Neural progenitor cell (in vitro differentiated cells): ENCODE measurements at regions not wholly inside any gene's neighbourhood (a gene's known extent, or its start where the extent isn't known, plus 50 kb on each side); places are given as distances from the start of the nearest gene placed in this dataset.

ENCODE experiments used
- DNase-seq: peaks from one replicate; pipeline ENCODE4 v3.0.0-alpha.2; 2016; ENCODE audit warnings: low spot score
- H2AFZ ChIP-seq: fragments of 200-600 bp; sonication (generic); replicated peaks from 2 replicates; pipeline ENCODE4 v1.6.1; 2016; ENCODE audit warnings: antibody characterized with exemption
- H3F3A ChIP-seq: fragments of 200-600 bp; sonication (generic); 2 replicates; pipeline ENCODE4 v1.6.1; 2016; ENCODE audit warnings: antibody characterized with exemption, low read depth
- H3K27ac ChIP-seq: fragments of 200-600 bp; sonication (generic); 2 replicates; pipeline ENCODE4 v1.5.1; 2016; ENCODE audit warnings: mild to moderate bottlenecking
- H3K27me3 ChIP-seq: fragments of 200-600 bp; sonication (generic); 2 replicates; pipeline ENCODE4 v1.6.1; 2016; ENCODE audit warnings: mild to moderate bottlenecking, moderate library complexity
- H3K36me3 ChIP-seq: fragments of 200-600 bp; sonication (generic); 2 replicates; pipeline ENCODE4 v1.5.1; 2016
- H3K4me1 ChIP-seq: fragments of 200-600 bp; sonication (generic); 2 replicates; pipeline ENCODE4 v1.6.1; 2016; ENCODE audit warnings: mixed run types
- H3K4me2 ChIP-seq: fragments of 200-600 bp; sonication (generic); 2 replicates; pipeline ENCODE4 v1.6.1; 2016
- H3K4me3 ChIP-seq: fragments of 200-600 bp; sonication (generic); 2 replicates; pipeline ENCODE4 v1.5.1; 2016
- H3K79me2 ChIP-seq: fragments of 200-600 bp; sonication (generic); 2 replicates; pipeline ENCODE4 v1.6.1; 2016; ENCODE audit warnings: low read depth
- H3K9ac ChIP-seq: fragments of 200-600 bp; sonication (generic); 2 replicates; pipeline ENCODE4 v1.6.1; 2016
- H3K9me3 ChIP-seq: fragments of 200-600 bp; sonication (generic); 2 replicates; pipeline ENCODE4 v1.5.1; 2016; ENCODE audit warnings: low read depth
- H4K20me1 ChIP-seq: fragments of 200-600 bp; sonication (generic); 2 replicates; pipeline ENCODE4 v1.6.1; 2016; ENCODE audit warnings: low read depth
- H3K27ac Mint-ChIP-seq: 3 replicates; pipeline ENCODE4 v1.8.0; 2021; ENCODE audit warnings: mixed read lengths
- H3K27me3 Mint-ChIP-seq: 2 replicates; pipeline ENCODE4 v1.8.0; 2022; ENCODE audit warnings: low read depth, mild to moderate bottlenecking, inconsistent platforms, moderate library complexity, mixed read lengths; ENCODE audit not compliant: insufficient read depth
- H3K36me3 Mint-ChIP-seq: 3 replicates; pipeline ENCODE4 v1.8.0; 2021; ENCODE audit warnings: mixed read lengths
- H3K4me1 Mint-ChIP-seq: 3 replicates; pipeline ENCODE4 v1.8.0; 2021; ENCODE audit warnings: mixed read lengths
- H3K4me3 Mint-ChIP-seq: 3 replicates; pipeline ENCODE4 v1.8.0; 2021; ENCODE audit warnings: mild to moderate bottlenecking, moderate library complexity, mixed read lengths
- H3K9me3 Mint-ChIP-seq: 3 replicates; pipeline ENCODE4 v1.8.0; 2020; ENCODE audit warnings: mixed read lengths
- EZH2 ChIP-seq: fragments of 200-600 bp; sonication (generic); IDR thresholded peaks from 2 replicates; pipeline ENCODE4 v1.6.1; 2017; ENCODE audit warnings: antibody characterized with exemption, mild to moderate bottlenecking, moderate library complexity
- EZH2phosphoT487 ChIP-seq: fragments of 200-600 bp; sonication (generic); IDR thresholded peaks from 2 replicates; pipeline ENCODE4 v1.6.1; 2017; ENCODE audit warnings: antibody characterized with exemption
- TF ChIP-seq, protein P1 (sequence below): fragments of 200-600 bp; sonication (generic); IDR thresholded peaks from 2 replicates; pipeline ENCODE4 v1.5.1; 2017; ENCODE audit warnings: antibody characterized with exemption, mild to moderate bottlenecking

DNA sequence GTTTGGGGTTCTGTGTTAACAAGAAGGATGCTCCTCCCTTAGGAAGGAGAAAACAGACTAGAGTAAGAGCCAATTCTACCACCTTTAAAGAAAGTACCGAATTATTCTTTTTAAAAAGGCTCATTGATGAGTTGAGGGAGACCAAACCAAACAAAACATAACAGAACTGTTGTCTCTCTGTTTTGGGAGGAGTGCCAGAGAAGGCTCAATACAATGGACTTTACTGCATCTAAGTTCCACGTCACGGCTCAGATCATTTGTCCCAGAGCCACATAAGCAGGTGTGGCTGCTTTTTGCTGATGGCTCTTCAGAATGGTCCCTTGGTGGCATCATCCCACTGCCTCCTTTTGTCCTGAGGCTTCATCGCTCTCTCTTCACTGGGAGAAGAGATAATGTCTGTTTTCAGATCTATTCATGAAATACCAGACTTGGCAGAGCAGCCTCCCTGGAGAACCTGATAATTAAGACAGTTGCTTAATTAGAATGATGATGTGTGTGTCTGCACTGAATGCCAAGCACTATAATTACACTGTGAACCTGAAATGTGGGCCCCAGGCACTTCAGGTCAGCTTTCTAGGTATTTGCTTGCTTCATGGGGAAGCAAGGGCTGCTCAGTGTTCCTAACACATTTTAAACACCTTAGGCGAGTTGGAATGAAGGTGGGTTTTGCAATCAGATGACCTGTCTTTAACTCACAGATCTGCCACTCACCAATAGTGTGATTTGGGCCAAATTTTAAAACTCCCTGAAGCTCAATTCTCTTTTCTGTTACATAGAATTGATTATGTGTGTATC is 335.2 kb upstream of the MCTP2 start:
- Histone ChIP-seq H3K27me3 (no peaks in the 10 kb centered on the region), H3K9ac (no peak overlapping the region), H2AFZ (no peak overlapping the region), H3K36me3 (no peaks in the 10 kb centered on the region), H3K4me3 (no peak overlapping the region), H4K20me1 (no peaks in the 10 kb centered on the region), H3K4me1 (peaks cover 4% of the 10 kb centered on the region), H3K9me3 (no peaks in the 10 kb centered on the region), H3K79me2 (no peaks in the 10 kb centered on the region), H3K4me2 (no peak overlapping the region), H3K27ac (no peak overlapping the region), H3F3A (no peaks in the 10 kb centered on the region)
- Mint-ChIP-seq H3K4me1 (peaks cover 2% of the 10 kb centered on the region), H3K4me3 (no peak overlapping the region), H3K27me3 (no peaks in the 10 kb centered on the region), H3K9me3 (peaks cover 3% of the 10 kb centered on the region), H3K27ac (no peak overlapping the region), H3K36me3 (no peaks in the 10 kb centered on the region)
- TF ChIP-seq EZH2phosphoT487 (no peak), EZH2 (no peak)
- TF ChIP-seq, protein P1, sequence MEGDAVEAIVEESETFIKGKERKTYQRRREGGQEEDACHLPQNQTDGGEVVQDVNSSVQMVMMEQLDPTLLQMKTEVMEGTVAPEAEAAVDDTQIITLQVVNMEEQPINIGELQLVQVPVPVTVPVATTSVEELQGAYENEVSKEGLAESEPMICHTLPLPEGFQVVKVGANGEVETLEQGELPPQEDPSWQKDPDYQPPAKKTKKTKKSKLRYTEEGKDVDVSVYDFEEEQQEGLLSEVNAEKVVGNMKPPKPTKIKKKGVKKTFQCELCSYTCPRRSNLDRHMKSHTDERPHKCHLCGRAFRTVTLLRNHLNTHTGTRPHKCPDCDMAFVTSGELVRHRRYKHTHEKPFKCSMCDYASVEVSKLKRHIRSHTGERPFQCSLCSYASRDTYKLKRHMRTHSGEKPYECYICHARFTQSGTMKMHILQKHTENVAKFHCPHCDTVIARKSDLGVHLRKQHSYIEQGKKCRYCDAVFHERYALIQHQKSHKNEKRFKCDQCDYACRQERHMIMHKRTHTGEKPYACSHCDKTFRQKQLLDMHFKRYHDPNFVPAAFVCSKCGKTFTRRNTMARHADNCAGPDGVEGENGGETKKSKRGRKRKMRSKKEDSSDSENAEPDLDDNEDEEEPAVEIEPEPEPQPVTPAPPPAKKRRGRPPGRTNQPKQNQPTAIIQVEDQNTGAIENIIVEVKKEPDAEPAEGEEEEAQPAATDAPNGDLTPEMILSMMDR: no peak
- no peak for DNase-seq

DNA sequence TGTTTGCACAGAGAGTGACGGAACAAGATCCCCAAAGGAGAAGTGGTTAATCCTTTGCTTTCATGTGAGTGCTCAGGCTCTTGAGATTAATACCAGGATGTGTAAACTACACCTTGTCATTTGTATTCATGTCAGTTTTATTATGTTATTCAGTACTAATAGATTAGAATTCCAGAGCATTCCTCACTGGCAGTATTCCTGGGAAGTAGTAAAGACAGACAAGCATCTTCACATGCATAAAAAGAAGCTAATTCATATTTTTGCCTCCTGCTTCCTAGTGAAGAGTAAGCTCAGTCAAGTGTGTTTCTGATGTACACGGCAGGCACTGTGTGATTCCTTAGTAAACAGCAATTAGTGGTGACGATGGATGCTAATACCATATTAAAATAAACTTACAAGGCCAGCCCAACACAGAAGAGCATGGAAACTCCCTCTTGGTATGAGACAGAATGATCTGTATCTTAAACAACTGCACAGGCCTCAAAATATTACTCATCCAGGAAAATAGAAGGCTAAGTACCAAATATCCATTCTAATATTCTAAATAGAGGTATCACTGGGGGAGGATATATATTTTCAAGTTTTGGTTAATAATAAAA is 336.8 kb upstream of the MCTP2 start:
- no peaks in the 10 kb centered on the region for H3K36me3 ChIP-seq
- no peaks in the 10 kb centered on the region for H3K9me3 ChIP-seq
- H3K27ac ChIP-seq: no peak overlapping the region
- H3K27me3 ChIP-seq: no peaks in the 10 kb centered on the region
- Mint-ChIP-seq H3K27me3 (no peaks in the 10 kb centered on the region), H3K4me1 (peaks cover 2% of the 10 kb centered on the region), H3K4me3 (no peak overlapping the region), H3K27ac (no peak overlapping the region), H3K36me3 (no peaks in the 10 kb centered on the region), H3K9me3 (no peaks in the 10 kb centered on the region)
- no peak overlapping the region for H3K4me3 ChIP-seq
- H3K4me2 ChIP-seq: no peak overlapping the region
- H3F3A ChIP-seq: no peaks in the 10 kb centered on the region
- H3K9ac ChIP-seq: no peak overlapping the region
- no peak for DNase-seq
- no peaks in the 10 kb centered on the region for H3K79me2 ChIP-seq
- TF ChIP-seq EZH2 (no peak), EZH2phosphoT487 (no peak)
- TF ChIP-seq, protein P1: no peak
- no peaks in the 10 kb centered on the region for H4K20me1 ChIP-seq
- H3K4me1 ChIP-seq: peaks cover 11% of the 10 kb centered on the region
- H2AFZ ChIP-seq: no peak overlapping the region

- Histone ChIP-seq H2AFZ (no peak overlapping the region), H3K4me3 (no peak overlapping the region), H3K27ac (no peak overlapping the region), H3K27me3 (no peaks in the 10 kb centered on the region), H4K20me1 (no peaks in the 10 kb centered on the region), H3K4me1 (peaks cover 13% of the 10 kb centered on the region), H3K9me3 (no peaks in the 10 kb centered on the region), H3F3A (no peaks in the 10 kb centered on the region), H3K79me2 (no peaks in the 10 kb centered on the region), H3K9ac (no peak overlapping the region), H3K36me3 (no peaks in the 10 kb centered on the region), H3K4me2 (no peak overlapping the region)
- Mint-ChIP-seq H3K27me3 (no peaks in the 10 kb centered on the region), H3K9me3 (no peaks in the 10 kb centered on the region), H3K27ac (no peak overlapping the region), H3K36me3 (no peaks in the 10 kb centered on the region), H3K4me1 (no peaks in the 10 kb centered on the region), H3K4me3 (no peak overlapping the region)
- TF ChIP-seq, protein P1: no peak
- no peak for TF ChIP-seq EZH2
- TF ChIP-seq EZH2phosphoT487: no peak
- DNase-seq: no peak
Measured at GRCh38 chr15:93887151-93887550, 344.2 kb upstream of the MCTP2 start.
